HG03066 (cell line): ENCODE measurements at regions not wholly inside any gene's neighbourhood (a gene's known extent, or its start where the extent isn't known, plus 50 kb on each side); places are given as distances from the start of the nearest gene placed in this dataset.

ENCODE experiments used
- ATAC-seq: cut with Tn5 transposase; IDR thresholded peaks from one replicate; pipeline ENCODE4 v1.9.1; 2021; ENCODE audit warnings: low read depth; ENCODE audit not compliant: unreplicated experiment

GRCh38 chr3:23146163-23146562 is 57.0 kb upstream of the UBE2E2 start:
- ATAC-seq = no peak

DNA sequence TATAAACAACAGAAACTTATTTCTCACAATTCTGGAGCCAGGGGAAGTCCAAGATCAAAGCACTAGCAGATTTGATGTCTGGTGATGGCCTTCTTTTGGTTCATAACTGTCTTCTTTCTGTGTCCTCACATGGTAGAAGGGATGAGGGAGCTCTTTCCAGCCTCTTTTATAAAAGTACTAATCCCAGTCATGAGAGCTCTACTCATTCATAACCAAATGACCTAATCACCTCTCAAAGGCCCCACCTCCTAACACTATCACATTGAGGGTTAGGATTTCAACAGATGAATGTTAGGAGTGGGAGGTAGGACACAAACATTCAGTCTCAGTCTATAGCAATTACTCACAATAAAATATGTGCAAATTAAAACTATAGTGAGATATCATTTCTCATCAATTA is 50.1 kb upstream of the UBE2E2 start:
- ATAC-seq = no peak
